HG03103 (cell line): ENCODE measurements at regions not wholly inside any gene's neighbourhood (a gene's known extent, or its start where the extent isn't known, plus 50 kb on each side); places are given as distances from the start of the nearest gene placed in this dataset.

Experiments used
- ATAC-seq: cut with Tn5 transposase; IDR thresholded peaks from one replicate; pipeline ENCODE4 v1.9.1; 2021; ENCODE audit warnings: low read depth; ENCODE audit not compliant: unreplicated experiment

- no peak for ATAC-seq
These were observed 393.0 kb upstream of the GNPDA2 start for GRCh38 chr4:45119376-45119775.

GRCh38 chr4:45102716-45103115 lies 376.4 kb upstream of the GNPDA2 start:
- ATAC-seq = no peak

- ATAC-seq = no peak
These were observed 374.8 kb upstream of the GNPDA2 start for GRCh38 chr4:45100956-45101818.

- no peak for ATAC-seq
These were observed 373.1 kb upstream of the GNPDA2 start for GRCh38 chr4:45099471-45099870.

GRCh38 chr4:45094684-45095083 lies 368.3 kb upstream of the GNPDA2 start:
- no peak for ATAC-seq

GRCh38 chr4:45082101-45082500 lies 355.7 kb upstream of the GNPDA2 start:
- ATAC-seq = no peak

- no peak for ATAC-seq
These were observed 353.3 kb upstream of the GNPDA2 start for GRCh38 chr4:45079616-45080015.

- ATAC-seq = no peak
These were observed 351.8 kb upstream of the GNPDA2 start for GRCh38 chr4:45078201-45078600.

GRCh38 chr4:45072981-45073380 lies 346.6 kb upstream of the GNPDA2 start:
- ATAC-seq = no peak

GRCh38 chr4:45064741-45065140 lies 338.4 kb upstream of the GNPDA2 start:
- no peak for ATAC-seq

GRCh38 chr4:45063696-45064095 lies 337.3 kb upstream of the GNPDA2 start:
- no peak for ATAC-seq

GRCh38 chr4:45062935-45063545 lies 336.7 kb upstream of the GNPDA2 start:
- no peak for ATAC-seq

GRCh38 chr4:45043911-45044310 lies 317.6 kb upstream of the GNPDA2 start:
- ATAC-seq = no peak

GRCh38 chr4:45036677-45037076 lies 310.3 kb upstream of the GNPDA2 start:
- no peak for ATAC-seq

- ATAC-seq = no peak
These were observed 307.5 kb upstream of the GNPDA2 start for GRCh38 chr4:45033676-45034419.

- no peak for ATAC-seq
These were observed 303.7 kb upstream of the GNPDA2 start for GRCh38 chr4:45030059-45030458.

- no peak for ATAC-seq
These were observed 281.2 kb upstream of the GNPDA2 start for GRCh38 chr4:45007508-45007907.

GRCh38 chr4:45006078-45006477 lies 279.7 kb upstream of the GNPDA2 start:
- ATAC-seq = no peak

GRCh38 chr4:45004847-45005565 lies 278.6 kb upstream of the GNPDA2 start:
- no peak for ATAC-seq

GRCh38 chr4:45004326-45004725 lies 278.0 kb upstream of the GNPDA2 start:
- ATAC-seq = no peak
